Muscle layer of duodenum (tissue), 2 donors: ENCODE measurements at regions not wholly inside any gene's neighbourhood (a gene's known extent, or its start where the extent isn't known, plus 50 kb on each side); places are given as distances from the start of the nearest gene placed in this dataset.

ENCODE experiments used
- H3K27ac ChIP-seq: one replicate; pipeline ENCODE4 v1.7.0; 2013; ENCODE audit warnings: mild to moderate bottlenecking, low read length
- H3K27me3 ChIP-seq: one replicate; pipeline ENCODE4 v1.7.0; 2013; ENCODE audit warnings: low read depth, mild to moderate bottlenecking, control low read depth, low read length
- H3K36me3 ChIP-seq, 2 donors: one replicate each; pipeline ENCODE4 v1.7.0; 2013; ENCODE audit warnings: low read length in 2 of 2, control low read depth in 1 of 2, mild to moderate bottlenecking in 1 of 2; ENCODE audit not compliant: insufficient read depth in 2 of 2, control insufficient read depth in 1 of 2
- H3K4me1 ChIP-seq, 2 donors: one replicate each; pipeline ENCODE4 v1.7.0; 2013; ENCODE audit warnings: low read length in 2 of 2, mild to moderate bottlenecking in 2 of 2, control low read depth in 1 of 2, moderate library complexity in 1 of 2; ENCODE audit not compliant: insufficient read depth in 2 of 2, control insufficient read depth in 1 of 2
- H3K4me3 ChIP-seq, 2 donors: one replicate each; pipeline ENCODE4 v1.7.0; 2013; ENCODE audit warnings: low read length in 2 of 2, low read depth in 1 of 2, mild to moderate bottlenecking in 1 of 2
- H3K9me3 ChIP-seq, 2 donors: one replicate each; pipeline ENCODE4 v1.7.0; 2013; ENCODE audit warnings: low read length in 2 of 2, control low read depth in 1 of 2, mild to moderate bottlenecking in 1 of 2; ENCODE audit not compliant: control insufficient read depth in 1 of 2
- donor health status: healthy.

DNA sequence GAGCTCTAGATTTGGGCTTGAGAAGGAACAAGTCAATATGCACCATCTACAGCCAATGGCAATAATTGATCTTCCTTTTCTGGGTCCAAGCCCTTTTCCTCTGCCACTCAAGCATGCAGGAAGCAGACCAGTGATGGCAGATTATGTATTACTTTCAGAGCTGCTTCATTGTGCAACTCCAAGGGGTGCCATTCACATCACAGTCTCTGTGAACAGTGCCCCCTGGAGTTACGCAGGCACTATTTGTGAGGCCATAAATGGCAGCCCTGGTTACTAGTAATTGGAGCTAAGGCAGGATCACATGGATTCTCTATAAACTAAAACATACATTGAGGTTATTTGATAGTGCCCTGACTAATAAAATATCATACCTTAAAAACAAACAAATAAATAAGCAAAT, 313.4 kb upstream of the SLC7A11 start:
- H3K4me3 ChIP-seq, result no peak overlapping the region
- H3K27ac ChIP-seq, result no peak overlapping the region
- H3K4me1 ChIP-seq, result no peaks in the 10 kb centered on the region
- no peaks in the 10 kb centered on the region for H3K27me3 ChIP-seq
- H3K9me3 ChIP-seq, result no peaks in the 10 kb centered on the region
- H3K36me3 ChIP-seq, result no peaks in the 10 kb centered on the region

DNA sequence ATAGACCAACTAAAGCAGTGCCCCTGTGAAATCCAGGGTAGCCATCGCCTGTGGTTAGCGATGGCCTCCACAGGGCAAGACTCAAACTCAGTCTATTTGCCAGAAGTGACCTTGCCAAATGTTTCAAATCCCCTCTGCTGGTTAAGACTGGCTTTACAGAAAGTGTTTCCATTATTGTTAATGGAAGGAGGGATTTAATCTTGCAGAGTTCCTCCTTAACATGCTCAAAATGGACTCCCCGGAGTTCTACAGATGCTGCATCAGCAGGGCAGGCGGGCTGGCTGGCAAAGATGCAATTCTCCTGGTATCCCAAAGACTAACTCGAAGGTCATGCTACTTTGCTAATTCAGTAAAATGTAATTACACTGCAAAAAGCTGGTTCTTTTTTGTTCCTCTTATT, 313.0 kb upstream of the SLC7A11 start:
- Histone ChIP-seq H3K4me3 (no peak overlapping the region), H3K36me3 (no peaks in the 10 kb centered on the region), H3K9me3 (no peaks in the 10 kb centered on the region)

DNA sequence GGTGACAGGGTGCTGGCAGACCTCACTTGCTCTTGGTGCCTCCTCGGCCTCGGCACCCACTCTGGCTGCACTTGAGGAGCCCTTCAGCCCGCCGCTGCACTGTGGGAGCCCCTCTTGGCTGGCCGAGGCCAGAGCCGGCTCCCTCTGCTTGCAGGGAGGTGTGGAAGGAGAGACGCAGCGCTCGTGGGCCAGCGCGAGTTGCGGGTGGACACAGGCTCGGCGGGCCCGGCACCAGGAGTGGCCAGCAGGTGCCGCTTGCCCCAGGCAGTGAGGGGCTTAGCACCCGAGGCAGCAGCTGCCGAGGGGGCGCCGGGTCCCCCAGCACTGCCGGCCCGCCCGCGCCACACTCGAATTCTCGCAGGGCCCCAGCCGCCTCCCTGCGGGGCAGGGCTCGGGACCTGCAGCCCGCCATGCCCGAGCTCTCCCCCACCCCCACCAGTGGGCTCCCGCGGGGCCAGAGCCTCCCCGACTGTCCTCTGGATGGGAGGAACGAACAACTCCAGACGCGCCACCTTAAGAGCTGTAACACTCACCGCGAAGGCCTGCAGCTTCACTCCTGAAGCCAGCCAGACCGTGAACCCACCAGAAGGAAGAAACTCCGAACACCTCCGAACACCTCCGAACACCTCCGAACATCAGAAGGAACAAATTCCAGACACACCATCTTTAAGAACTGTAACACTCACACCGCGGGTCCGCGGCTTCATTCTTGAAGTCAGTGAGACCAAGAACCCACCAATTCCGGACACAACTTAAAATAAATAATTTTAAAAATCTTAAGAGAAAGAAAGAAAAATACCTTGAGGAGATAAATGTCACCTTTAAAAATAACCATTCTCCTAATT, 311.1 kb upstream of the SLC7A11 start:
- no peaks in the 10 kb centered on the region for H3K27me3 ChIP-seq
- no peak overlapping the region for H3K27ac ChIP-seq
- no peaks in the 10 kb centered on the region for H3K9me3 ChIP-seq
- H3K36me3 ChIP-seq, result no peaks in the 10 kb centered on the region
- no peak overlapping the region for H3K4me3 ChIP-seq
- H3K4me1 ChIP-seq, result no peaks in the 10 kb centered on the region

More for the DNA sequence above, 313.0 kb upstream of the SLC7A11 start:
- Histone ChIP-seq H3K4me1 (no peaks in the 10 kb centered on the region), H3K27ac (no peak overlapping the region), H3K27me3 (no peaks in the 10 kb centered on the region)

DNA sequence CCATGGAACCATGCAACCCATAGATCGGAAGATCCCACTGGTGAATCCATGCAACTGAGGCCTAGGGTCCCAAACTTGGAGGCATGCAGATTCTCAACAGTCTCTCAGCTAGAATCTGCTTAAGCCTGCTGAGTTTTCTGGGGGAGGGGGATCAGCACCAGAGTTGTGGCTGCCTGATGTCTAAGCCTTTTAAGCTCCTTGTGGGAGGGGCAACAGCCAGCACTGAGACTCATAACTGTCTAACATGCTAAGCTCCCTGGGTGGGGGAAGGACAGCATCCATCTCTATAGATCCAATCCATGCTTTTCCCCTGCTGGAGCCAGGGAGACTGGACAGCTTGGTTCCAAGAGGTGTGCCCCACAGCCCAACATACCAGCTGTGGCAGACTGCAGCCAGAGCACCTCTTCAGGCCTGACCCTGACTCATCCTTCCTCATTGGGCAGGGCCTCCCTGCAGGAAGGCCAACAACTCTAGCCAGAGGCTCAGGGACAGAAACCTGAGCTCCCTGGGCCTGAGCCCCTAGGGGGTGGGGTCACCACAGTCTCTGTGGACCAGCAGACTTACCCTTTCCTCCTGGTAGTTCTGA, 300.1 kb upstream of the SLC7A11 start:
- Histone ChIP-seq H3K27me3 (no peaks in the 10 kb centered on the region), H3K36me3 (no peaks in the 10 kb centered on the region), H3K4me1 (no peaks in the 10 kb centered on the region), H3K4me3 (no peak overlapping the region), H3K9me3 (peaks cover 0 to 3% of the 10 kb centered on the region in 2 donors), H3K27ac (no peak overlapping the region)

DNA sequence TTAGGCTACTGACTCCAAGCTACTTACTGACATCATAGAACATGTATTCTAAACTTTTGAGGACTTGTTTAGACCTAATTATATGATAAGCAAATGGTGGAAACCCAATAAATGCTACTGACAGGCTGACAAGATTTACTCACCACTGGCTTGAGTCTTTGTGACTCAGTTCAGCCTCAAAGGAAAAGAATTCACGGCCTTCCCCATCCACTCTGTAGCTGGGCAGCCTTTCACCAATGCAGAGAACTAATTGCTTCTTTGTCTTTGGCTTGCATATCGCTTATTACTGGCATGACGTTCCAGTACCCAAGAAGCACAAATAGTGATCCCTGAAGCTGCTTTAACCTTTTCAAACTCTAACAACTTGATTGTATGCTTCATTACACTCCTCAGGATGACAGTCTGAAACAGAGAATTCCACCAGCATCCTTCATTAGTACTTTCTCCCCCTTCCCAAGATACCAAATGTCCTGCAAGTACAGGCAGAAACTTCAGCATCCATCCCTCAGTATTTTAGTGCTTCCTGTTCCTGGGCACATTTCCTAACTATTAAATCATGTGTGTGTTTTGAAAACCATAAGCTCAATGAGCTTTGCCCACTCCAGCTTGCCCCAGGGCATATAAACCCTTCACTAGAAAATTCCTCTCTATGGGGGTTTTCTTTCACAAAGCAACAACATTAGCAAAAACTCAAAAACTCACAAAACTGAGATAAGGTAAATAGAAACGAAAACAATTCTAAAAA, 298.1 kb upstream of the SLC7A11 start:
- Histone ChIP-seq H3K4me3 (no peak overlapping the region), H3K9me3 (peaks cover 0 to 3% of the 10 kb centered on the region in 2 donors), H3K4me1 (no peaks in the 10 kb centered on the region), H3K27ac (no peak overlapping the region), H3K27me3 (no peaks in the 10 kb centered on the region), H3K36me3 (no peaks in the 10 kb centered on the region)

DNA sequence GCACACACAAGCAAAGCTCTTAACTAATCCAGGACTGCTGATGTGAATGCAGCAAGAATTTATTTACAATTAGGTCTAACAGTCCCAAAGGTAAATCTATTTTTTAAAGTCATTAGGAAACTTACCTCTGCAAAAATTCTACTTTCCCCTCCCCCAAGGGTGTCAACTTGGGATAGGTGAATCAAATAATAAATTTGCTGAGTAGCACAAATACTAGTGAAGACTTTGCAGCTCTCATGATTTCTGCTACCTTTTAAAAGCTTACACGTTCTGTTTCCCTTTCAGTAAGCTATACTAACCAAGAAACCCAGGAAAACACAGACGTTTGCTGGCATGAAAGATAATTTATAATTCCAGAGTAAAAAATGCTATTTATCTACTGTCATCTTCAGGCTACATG, 296.6 kb upstream of the SLC7A11 start:
- H3K9me3 ChIP-seq, result peaks cover 0 to 7% of the 10 kb centered on the region in 2 donors
- H3K4me3 ChIP-seq, result no peak overlapping the region
- H3K4me1 ChIP-seq, result no peaks in the 10 kb centered on the region
- no peaks in the 10 kb centered on the region for H3K36me3 ChIP-seq
- no peak overlapping the region for H3K27ac ChIP-seq
- no peaks in the 10 kb centered on the region for H3K27me3 ChIP-seq

DNA sequence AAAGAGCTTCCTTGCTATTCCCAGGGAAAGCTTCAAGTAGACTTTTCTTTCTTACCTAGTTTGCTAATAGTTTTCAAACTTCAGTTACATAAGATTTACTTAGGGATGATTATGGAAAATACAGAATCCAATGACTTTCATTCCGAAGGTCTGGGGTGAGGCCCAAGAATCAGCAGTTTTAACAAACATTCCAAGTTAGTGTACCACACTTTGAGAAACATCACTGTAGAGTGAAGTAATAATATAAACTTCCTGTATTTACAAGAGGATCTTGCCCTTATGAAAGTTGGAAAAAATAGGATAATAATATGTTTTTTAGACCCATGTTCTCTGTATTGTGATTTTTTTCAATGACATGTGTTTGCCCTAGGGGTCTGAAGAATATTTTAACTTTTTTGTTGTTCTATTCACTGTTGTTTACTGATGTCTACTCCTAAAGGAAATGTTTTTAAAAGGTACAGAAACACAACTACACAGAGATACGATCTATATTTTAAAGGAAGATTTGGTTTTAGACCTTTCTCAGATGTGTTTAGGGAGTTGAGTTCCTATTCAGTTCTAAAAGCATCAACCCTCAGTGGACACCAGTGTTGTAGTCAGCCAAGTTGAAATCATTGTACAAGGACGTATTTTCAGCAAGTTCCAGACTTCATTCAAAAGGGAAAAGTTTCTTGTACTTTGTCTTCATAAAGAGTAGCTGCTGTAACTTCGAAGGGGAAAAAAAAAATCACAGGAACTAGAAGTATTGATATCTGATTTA, 295.8 kb upstream of the SLC7A11 start:
- Histone ChIP-seq H3K27me3 (no peaks in the 10 kb centered on the region), H3K4me1 (no peaks in the 10 kb centered on the region), H3K9me3 (peaks cover 0 to 5% of the 10 kb centered on the region in 2 donors), H3K4me3 (no peak overlapping the region), H3K36me3 (no peaks in the 10 kb centered on the region), H3K27ac (no peak overlapping the region)

DNA sequence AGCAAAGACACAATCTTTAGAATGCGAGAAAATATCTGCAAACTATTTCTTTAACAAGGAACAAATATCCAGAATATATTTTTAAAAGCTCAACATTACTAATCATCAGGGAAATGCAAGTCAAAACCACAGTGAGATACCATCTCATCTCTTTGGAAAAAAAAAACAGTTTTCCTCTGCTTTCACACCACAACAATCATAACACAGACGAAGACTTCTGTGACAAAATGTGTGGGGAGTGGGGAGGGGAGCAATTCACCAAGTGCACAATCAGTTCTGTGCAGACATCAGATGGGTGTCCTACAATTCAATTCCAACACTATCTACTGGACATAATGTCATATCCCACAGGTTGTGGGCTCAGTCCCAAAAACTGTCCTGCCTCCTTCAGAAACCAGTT, 293.2 kb upstream of the SLC7A11 start:
- peaks cover 0 to 14% of the 10 kb centered on the region in 2 donors for H3K9me3 ChIP-seq
- H3K4me3 ChIP-seq, result no peak overlapping the region
- H3K36me3 ChIP-seq, result no peaks in the 10 kb centered on the region
- no peaks in the 10 kb centered on the region for H3K4me1 ChIP-seq
- H3K27ac ChIP-seq, result no peak overlapping the region
- no peaks in the 10 kb centered on the region for H3K27me3 ChIP-seq

DNA sequence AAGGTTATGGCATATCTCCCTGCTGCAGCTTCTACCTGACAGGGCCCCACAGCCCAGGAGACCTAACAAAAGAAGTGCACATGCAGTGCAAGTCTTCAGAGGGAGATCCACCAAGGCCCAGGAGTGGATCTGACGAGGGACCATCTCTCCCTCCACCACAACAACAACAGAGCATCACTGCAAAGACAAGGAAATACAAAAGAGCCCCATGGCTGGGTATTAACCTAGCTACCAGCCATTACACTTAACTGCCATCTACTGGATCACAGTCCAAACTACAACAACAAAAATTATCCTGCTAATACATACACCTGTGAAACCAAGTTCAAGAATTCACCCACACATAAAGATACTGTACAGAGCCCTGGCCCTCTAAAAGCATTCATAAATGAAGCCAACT, 280.2 kb upstream of the SLC7A11 start:
- H3K4me3 ChIP-seq, result no peak overlapping the region
- no peak overlapping the region for H3K27ac ChIP-seq
- H3K4me1 ChIP-seq, result no peaks in the 10 kb centered on the region
- no peaks in the 10 kb centered on the region for H3K36me3 ChIP-seq
- H3K27me3 ChIP-seq, result no peaks in the 10 kb centered on the region
- H3K9me3 ChIP-seq, result no peaks in the 10 kb centered on the region

DNA sequence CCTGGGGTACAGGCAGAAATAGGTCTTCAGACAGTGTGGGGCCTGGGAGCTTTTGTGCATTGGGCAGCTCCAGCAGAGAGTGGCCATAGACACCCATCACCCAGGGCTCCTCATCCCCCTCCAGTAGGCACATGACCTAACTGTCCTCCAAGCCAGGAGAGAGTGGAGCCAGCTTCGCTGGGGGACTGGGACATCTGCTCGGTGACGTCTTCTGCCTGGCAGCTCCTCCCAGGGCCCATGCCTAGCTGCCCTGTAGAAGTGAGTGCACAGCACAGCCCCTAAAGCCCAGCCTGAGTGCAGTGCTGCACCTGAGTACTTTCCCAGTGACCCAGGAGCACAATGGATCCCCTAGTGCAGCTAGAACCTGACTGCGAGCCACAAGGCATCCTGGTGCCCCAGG, 279.7 kb upstream of the SLC7A11 start:
- H3K27ac ChIP-seq, result no peak overlapping the region
- H3K4me3 ChIP-seq, result no peak overlapping the region
- no peaks in the 10 kb centered on the region for H3K27me3 ChIP-seq
- H3K36me3 ChIP-seq, result no peaks in the 10 kb centered on the region
- no peaks in the 10 kb centered on the region for H3K4me1 ChIP-seq
- no peaks in the 10 kb centered on the region for H3K9me3 ChIP-seq

DNA sequence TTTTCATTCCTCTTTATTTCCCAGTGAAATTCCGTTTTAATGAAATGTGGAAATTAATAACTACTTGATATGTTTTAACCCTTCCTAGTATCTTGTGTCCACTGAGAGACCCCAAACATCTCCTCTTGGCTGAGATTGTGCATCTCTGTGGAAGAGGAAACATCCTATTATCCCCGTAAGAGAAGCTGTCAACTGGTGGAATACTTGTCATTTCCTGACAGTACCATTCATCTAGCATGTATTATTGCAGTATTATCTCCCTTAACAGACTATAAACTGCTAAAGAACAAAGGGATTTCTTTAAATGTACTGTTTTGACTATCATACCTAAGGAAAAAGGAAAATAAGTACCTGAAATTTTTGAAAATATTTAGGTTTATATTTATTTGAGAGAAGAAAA, 277.3 kb upstream of the SLC7A11 start:
- no peak overlapping the region for H3K27ac ChIP-seq

More for the DNA sequence above, 277.3 kb upstream of the SLC7A11 start:
- no peaks in the 10 kb centered on the region for H3K4me1 ChIP-seq
- H3K9me3 ChIP-seq, result no peaks in the 10 kb centered on the region
- H3K36me3 ChIP-seq, result no peaks in the 10 kb centered on the region
- no peaks in the 10 kb centered on the region for H3K27me3 ChIP-seq
- no peak overlapping the region for H3K4me3 ChIP-seq
